ENCODE measurements at regions not wholly inside any gene's neighbourhood (a gene's known extent, or its start where the extent isn't known, plus 50 kb on each side); places are given as distances from the start of the nearest gene placed in this dataset.

DNA sequence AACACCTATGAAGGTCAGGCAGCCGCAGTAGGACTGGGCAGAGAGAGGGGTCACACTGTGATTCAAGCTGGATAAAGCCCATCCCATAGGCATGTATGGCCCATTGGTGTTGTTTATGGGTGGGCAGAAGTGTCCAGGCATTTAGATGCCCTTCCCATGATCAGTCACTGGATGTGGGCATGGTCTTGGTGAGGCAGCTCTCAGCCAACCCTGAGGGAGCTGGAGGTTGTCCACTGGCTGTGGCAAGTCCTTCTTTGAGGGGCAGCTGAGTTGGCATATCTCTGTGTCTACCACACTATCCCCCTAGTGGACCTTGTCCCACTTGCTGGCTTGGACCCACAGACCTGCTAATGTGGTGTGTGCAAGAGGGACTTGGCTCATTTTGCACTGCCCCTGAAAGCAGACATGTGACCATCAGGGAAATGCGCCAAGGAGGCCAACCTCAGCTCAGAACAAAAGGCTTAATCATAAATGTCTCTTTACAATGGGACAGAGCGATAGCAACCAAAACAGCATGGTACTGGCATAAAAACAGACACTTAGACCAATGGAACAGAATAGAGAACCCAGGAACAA, 82.0 kb downstream of the TMEM17 start (continued):
- no peak for TF ChIP-seq ZNF121 (CRISPR knock-in tag; IDR thresholded peaks at IDR 0.05)
- TF ChIP-seq, protein P1, sequence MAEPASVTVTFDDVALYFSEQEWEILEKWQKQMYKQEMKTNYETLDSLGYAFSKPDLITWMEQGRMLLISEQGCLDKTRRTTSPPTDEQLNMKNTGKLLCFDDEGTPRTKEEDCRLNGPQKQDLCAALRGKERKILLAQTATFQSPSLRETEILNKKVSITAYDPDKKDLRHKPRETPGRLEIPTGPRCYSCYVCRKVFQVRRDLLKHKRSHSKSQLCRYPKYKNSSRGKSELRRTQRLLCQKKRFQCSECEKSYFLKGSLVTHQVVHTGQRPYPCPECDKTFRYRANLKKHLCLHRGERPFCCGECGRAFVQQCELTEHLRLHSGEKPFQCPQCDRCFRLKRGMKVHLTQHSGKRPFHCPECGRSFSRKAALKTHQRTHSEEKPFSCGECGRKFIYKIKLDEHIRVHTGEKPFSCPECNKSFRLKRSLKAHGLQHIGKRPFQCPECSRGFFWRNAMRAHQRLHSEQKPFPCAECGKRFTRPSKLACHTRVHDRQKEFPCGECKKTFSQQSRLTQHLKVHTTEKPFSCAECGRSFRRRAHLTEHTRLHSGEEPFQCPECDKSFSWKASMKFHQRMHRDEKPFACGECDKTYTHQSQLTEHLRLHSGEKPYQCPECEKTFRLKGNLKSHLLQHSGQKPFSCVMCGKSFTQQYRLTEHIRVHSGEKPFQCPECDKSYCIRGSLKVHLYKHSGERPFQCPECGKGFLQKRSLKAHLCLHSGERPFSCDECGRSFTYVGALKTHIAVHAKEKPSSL (CRISPR knock-in tag; conservative IDR thresholded peaks at IDR 0.05) = no peak
- TF ChIP-seq FOXP1 (CRISPR knock-in tag; IDR thresholded peaks at IDR 0.05; ENCODE audit: borderline replicate concordance) = no peak
- no peak for TF ChIP-seq HMGA2 (CRISPR knock-in tag; IDR thresholded peaks at IDR 0.05)
- TF ChIP-seq, protein P2, sequence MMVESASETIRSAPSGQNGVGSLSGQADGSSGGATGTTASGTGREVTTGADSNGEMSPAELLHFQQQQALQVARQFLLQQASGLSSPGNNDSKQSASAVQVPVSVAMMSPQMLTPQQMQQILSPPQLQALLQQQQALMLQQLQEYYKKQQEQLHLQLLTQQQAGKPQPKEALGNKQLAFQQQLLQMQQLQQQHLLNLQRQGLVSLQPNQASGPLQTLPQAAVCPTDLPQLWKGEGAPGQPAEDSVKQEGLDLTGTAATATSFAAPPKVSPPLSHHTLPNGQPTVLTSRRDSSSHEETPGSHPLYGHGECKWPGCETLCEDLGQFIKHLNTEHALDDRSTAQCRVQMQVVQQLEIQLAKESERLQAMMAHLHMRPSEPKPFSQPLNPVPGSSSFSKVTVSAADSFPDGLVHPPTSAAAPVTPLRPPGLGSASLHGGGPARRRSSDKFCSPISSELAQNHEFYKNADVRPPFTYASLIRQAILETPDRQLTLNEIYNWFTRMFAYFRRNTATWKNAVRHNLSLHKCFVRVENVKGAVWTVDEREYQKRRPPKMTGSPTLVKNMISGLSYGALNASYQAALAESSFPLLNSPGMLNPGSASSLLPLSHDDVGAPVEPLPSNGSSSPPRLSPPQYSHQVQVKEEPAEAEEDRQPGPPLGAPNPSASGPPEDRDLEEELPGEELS (CRISPR knock-in tag; IDR thresholded peaks at IDR 0.05) = no peak
- TF ChIP-seq, protein P3, sequence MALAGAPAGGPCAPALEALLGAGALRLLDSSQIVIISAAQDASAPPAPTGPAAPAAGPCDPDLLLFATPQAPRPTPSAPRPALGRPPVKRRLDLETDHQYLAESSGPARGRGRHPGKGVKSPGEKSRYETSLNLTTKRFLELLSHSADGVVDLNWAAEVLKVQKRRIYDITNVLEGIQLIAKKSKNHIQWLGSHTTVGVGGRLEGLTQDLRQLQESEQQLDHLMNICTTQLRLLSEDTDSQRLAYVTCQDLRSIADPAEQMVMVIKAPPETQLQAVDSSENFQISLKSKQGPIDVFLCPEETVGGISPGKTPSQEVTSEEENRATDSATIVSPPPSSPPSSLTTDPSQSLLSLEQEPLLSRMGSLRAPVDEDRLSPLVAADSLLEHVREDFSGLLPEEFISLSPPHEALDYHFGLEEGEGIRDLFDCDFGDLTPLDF (CRISPR knock-in tag; IDR thresholded peaks at IDR 0.05) = no peak
- TF ChIP-seq JUN (CRISPR knock-in tag; IDR thresholded peaks at IDR 0.05) = no peak
- TF ChIP-seq NR3C1 (CRISPR knock-in tag; conservative IDR thresholded peaks at IDR 0.05; ENCODE audit: low read depth) = no peak

DNA sequence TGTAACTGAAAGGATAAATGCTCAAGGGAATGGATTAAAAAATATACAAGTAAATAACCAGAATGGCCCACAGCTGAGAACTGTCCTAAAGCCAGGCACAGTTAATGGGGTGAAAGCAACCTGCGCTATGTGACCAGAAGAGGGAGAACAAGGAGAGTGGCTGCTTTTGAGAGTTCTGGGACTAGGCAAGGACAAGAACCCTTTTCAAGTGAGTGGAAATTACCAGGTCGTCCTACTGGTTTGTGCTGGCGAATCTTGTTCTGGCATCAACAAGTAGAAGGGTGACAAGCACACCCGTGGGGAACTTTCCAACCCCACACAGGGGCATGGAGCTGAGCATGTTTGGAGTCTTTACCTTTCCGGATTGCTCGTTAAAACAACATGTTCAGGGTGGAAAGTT, 82.8 kb downstream of the TMEM17 start:
- no peak overlapping the region for H3K4me3 Mint-ChIP-seq
- TF ChIP-seq OVOL2 (CRISPR knock-in tag; IDR thresholded peaks at IDR 0.05; ENCODE audit: borderline replicate concordance) (no peak), FOXP1 (CRISPR knock-in tag; IDR thresholded peaks at IDR 0.05; ENCODE audit: borderline replicate concordance) (no peak), EMX1 (CRISPR knock-in tag; IDR thresholded peaks at IDR 0.05) (no peak), FOXK1 (CRISPR knock-in tag; IDR thresholded peaks at IDR 0.05) (no peak), NFATC4 (CRISPR knock-in tag; IDR thresholded peaks at IDR 0.05) (no peak), KAT7 (CRISPR knock-in tag; IDR thresholded peaks at IDR 0.05; ENCODE audit: borderline replicate concordance) (no peak), MYBL2 (CRISPR knock-in tag; IDR thresholded peaks at IDR 0.05) (no peak)
- TF ChIP-seq, protein P1 (CRISPR knock-in tag; conservative IDR thresholded peaks at IDR 0.05) = no peak
- TF ChIP-seq, protein P4, sequence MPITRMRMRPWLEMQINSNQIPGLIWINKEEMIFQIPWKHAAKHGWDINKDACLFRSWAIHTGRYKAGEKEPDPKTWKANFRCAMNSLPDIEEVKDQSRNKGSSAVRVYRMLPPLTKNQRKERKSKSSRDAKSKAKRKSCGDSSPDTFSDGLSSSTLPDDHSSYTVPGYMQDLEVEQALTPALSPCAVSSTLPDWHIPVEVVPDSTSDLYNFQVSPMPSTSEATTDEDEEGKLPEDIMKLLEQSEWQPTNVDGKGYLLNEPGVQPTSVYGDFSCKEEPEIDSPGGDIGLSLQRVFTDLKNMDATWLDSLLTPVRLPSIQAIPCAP (CRISPR knock-in tag; IDR thresholded peaks at IDR 0.05) = no peak
- TF ChIP-seq, protein P5, sequence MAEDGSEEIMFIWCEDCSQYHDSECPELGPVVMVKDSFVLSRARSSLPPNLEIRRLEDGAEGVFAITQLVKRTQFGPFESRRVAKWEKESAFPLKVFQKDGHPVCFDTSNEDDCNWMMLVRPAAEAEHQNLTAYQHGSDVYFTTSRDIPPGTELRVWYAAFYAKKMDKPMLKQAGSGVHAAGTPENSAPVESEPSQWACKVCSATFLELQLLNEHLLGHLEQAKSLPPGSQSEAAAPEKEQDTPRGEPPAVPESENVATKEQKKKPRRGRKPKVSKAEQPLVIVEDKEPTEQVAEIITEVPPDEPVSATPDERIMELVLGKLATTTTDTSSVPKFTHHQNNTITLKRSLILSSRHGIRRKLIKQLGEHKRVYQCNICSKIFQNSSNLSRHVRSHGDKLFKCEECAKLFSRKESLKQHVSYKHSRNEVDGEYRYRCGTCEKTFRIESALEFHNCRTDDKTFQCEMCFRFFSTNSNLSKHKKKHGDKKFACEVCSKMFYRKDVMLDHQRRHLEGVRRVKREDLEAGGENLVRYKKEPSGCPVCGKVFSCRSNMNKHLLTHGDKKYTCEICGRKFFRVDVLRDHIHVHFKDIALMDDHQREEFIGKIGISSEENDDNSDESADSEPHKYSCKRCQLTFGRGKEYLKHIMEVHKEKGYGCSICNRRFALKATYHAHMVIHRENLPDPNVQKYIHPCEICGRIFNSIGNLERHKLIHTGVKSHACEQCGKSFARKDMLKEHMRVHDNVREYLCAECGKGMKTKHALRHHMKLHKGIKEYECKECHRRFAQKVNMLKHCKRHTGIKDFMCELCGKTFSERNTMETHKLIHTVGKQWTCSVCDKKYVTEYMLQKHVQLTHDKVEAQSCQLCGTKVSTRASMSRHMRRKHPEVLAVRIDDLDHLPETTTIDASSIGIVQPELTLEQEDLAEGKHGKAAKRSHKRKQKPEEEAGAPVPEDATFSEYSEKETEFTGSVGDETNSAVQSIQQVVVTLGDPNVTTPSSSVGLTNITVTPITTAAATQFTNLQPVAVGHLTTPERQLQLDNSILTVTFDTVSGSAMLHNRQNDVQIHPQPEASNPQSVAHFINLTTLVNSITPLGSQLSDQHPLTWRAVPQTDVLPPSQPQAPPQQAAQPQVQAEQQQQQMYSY (CRISPR knock-in tag; IDR thresholded peaks at IDR 0.05) = no peak
- TF ChIP-seq, protein P6, sequence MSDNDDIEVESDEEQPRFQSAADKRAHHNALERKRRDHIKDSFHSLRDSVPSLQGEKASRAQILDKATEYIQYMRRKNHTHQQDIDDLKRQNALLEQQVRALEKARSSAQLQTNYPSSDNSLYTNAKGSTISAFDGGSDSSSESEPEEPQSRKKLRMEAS (CRISPR knock-in tag; IDR thresholded peaks at IDR 0.05) = no peak
- TF ChIP-seq, protein P7, sequence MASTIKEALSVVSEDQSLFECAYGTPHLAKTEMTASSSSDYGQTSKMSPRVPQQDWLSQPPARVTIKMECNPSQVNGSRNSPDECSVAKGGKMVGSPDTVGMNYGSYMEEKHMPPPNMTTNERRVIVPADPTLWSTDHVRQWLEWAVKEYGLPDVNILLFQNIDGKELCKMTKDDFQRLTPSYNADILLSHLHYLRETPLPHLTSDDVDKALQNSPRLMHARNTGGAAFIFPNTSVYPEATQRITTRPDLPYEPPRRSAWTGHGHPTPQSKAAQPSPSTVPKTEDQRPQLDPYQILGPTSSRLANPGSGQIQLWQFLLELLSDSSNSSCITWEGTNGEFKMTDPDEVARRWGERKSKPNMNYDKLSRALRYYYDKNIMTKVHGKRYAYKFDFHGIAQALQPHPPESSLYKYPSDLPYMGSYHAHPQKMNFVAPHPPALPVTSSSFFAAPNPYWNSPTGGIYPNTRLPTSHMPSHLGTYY (CRISPR knock-in tag; IDR thresholded peaks at IDR 0.05) = no peak
- TF ChIP-seq, protein P8, sequence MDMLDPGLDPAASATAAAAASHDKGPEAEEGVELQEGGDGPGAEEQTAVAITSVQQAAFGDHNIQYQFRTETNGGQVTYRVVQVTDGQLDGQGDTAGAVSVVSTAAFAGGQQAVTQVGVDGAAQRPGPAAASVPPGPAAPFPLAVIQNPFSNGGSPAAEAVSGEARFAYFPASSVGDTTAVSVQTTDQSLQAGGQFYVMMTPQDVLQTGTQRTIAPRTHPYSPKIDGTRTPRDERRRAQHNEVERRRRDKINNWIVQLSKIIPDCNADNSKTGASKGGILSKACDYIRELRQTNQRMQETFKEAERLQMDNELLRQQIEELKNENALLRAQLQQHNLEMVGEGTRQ (CRISPR knock-in tag; IDR thresholded peaks at IDR 0.05) = no peak
- H3K27me3 Mint-ChIP-seq (ENCODE audit: low read depth) = no peaks in the 10 kb centered on the region
- DNase-seq (ENCODE audit: low spot score) = no peak
- no peaks in the 10 kb centered on the region for H3K4me1 Mint-ChIP-seq
- H3K9me3 Mint-ChIP-seq = peaks cover 29% of the 10 kb centered on the region
- no peak overlapping the region for H3K27ac Mint-ChIP-seq
- ChIA-PET POLR2A (no interaction called here), CTCF (interaction anchor here (0.5 kb wide), 1 partner anchor 159 kb away, joined by 7 read pairs; no protein-coding TSS in a partner anchor)
- ATAC-seq = peak; percentile 92
- H3K36me3 Mint-ChIP-seq = peaks cover 5% of the 10 kb centered on the region

Data from WTC11 (cell line).